Pulmonary artery endothelial cell (primary cell): ENCODE measurements at regions not wholly inside any gene's neighbourhood (a gene's known extent, or its start where the extent isn't known, plus 50 kb on each side); places are given as distances from the start of the nearest gene placed in this dataset.
"Not testable (repeated sequence)": the region's sequence is repeated elsewhere in the genome, so short reads cannot be mapped to it uniquely, and the experiment has no call there.

Source experiments
- DNase-seq: peaks from one replicate; pipeline ENCODE4 v3.0.0-alpha.2; 2011; ENCODE audit warnings: low read depth, low spot score

- not testable (repeated sequence) for DNase-seq
Measured at GRCh38 chr21:13826511-13826910, 216.9 kb downstream of the POTED start.

GRCh38 chr21:13825218-13825778 lies 215.7 kb downstream of the POTED start:
- DNase-seq: not testable (repeated sequence)

GRCh38 chr21:13820286-13820685 lies 210.7 kb downstream of the POTED start:
- not testable (repeated sequence) for DNase-seq

DNA sequence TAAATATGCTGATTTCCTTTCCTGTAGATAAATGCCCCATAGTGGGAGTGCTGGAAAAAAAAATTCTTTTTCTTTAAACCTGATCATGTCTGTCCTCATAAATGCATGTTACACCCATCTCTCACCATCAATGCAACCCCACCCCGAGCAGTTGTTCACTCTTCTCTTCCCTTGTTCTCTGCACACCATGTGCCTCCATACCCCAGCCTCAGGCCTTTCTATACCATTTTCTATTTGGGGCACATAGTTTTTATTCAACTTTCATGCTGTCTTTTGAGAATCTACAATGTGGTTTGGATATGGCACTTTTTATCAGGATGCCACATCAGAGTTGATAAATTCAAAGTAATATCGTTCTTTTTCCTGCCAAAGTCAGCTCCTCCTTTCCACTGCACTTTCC lies 202.6 kb downstream of the POTED start:
- DNase-seq: not testable (repeated sequence)

GRCh38 chr21:13810559-13810958 lies 201.0 kb downstream of the POTED start:
- not testable (repeated sequence) for DNase-seq

- DNase-seq: not testable (repeated sequence)
Measured at GRCh38 chr21:13806444-13806843, 196.9 kb downstream of the POTED start.

GRCh38 chr21:13802757-13803156 lies 193.2 kb downstream of the POTED start:
- not testable (repeated sequence) for DNase-seq
